NCI-H1092 (cell line): ENCODE measurements at regions not wholly inside any gene's neighbourhood (a gene's known extent, or its start where the extent isn't known, plus 50 kb on each side); places are given as distances from the start of the nearest gene placed in this dataset.

Experiments used
- DNase-seq: peaks from one replicate; lab custom pipeline; 2025; lab: John Stamatoyannopoulos, UW

- DNase-seq: no peak
Observed at GRCh38 chr3:194805546-194805945, 119.9 kb downstream of the FAM43A start.

- DNase-seq: no peak
Observed at GRCh38 chr3:194806991-194807630, 121.4 kb downstream of the FAM43A start.

- DNase-seq: no peak
Observed at GRCh38 chr3:194808640-194809097, 123.0 kb downstream of the FAM43A start.

GRCh38 chr3:194809382-194809781 is 123.7 kb downstream of the FAM43A start:
- DNase-seq: no peak

GRCh38 chr3:194810076-194810475 is 124.4 kb downstream of the FAM43A start:
- DNase-seq: no peak

- DNase-seq: no peak
Observed at GRCh38 chr3:194811118-194811517, 125.4 kb downstream of the FAM43A start.

- DNase-seq: no peak
Observed at GRCh38 chr3:194812176-194812575, 126.5 kb downstream of the FAM43A start.

GRCh38 chr3:194814878-194815357 is 129.2 kb downstream of the FAM43A start:
- no peak for DNase-seq

GRCh38 chr3:194816748-194817591 is 131.3 kb downstream of the FAM43A start:
- DNase-seq: no peak

GRCh38 chr3:194817592-194817930 is 131.9 kb downstream of the FAM43A start:
- no peak for DNase-seq

- DNase-seq: no peak
Observed at GRCh38 chr3:194817936-194818335, 132.3 kb downstream of the FAM43A start.

- no peak for DNase-seq
Observed at GRCh38 chr3:194824100-194824499, 138.4 kb downstream of the FAM43A start.

GRCh38 chr3:194824701-194825111 is 139.0 kb downstream of the FAM43A start:
- no peak for DNase-seq

GRCh38 chr3:194826594-194826993 is 140.9 kb downstream of the FAM43A start:
- DNase-seq: no peak

GRCh38 chr3:194827486-194827885 is 141.8 kb downstream of the FAM43A start:
- DNase-seq: no peak

- DNase-seq: no peak
Observed at GRCh38 chr3:194828116-194828515, 142.4 kb downstream of the FAM43A start.

GRCh38 chr3:194828926-194829325 is 143.2 kb downstream of the FAM43A start:
- DNase-seq: no peak

GRCh38 chr3:194830401-194830800 is 144.7 kb downstream of the FAM43A start:
- DNase-seq: no peak

GRCh38 chr3:194830978-194831377 is 145.3 kb downstream of the FAM43A start:
- DNase-seq: no peak

GRCh38 chr3:194832346-194833104 is 146.8 kb downstream of the FAM43A start:
- DNase-seq: no peak

GRCh38 chr3:194833114-194833910 is 147.6 kb downstream of the FAM43A start:
- no peak for DNase-seq

- DNase-seq: no peak
Observed at GRCh38 chr3:194836661-194837060, 151.0 kb downstream of the FAM43A start.
